Stimulated activated naive CD8-positive, alpha-beta T cell treated with anti-CD3 and anti-CD28 coated beads, Interleukin-15, Interleukin-2, amounts not matched to agents 100 ng/mL and 50 ng/mL, for 24 hours (primary cell): ENCODE measurements at regions not wholly inside any gene's neighbourhood (a gene's known extent, or its start where the extent isn't known, plus 50 kb on each side); places are given as distances from the start of the nearest gene placed in this dataset.
A peak's percentile ranks its signal among the peaks of the same experiment; 100 is the strongest.

Experiments
- H3K27ac Mint-ChIP-seq: one replicate; pipeline ENCODE4 v1.8.0; 2021; ENCODE audit warnings: mild to moderate bottlenecking, mixed read lengths
- H3K27me3 Mint-ChIP-seq: one replicate; pipeline ENCODE4 v1.8.0; 2021; ENCODE audit warnings: mixed read lengths
- H3K36me3 Mint-ChIP-seq: one replicate; pipeline ENCODE4 v1.8.0; 2021; ENCODE audit warnings: low read depth, mixed read lengths
- H3K4me1 Mint-ChIP-seq: one replicate; pipeline ENCODE4 v1.8.0; 2021; ENCODE audit warnings: low read depth, mixed read lengths
- H3K4me3 Mint-ChIP-seq: one replicate; pipeline ENCODE4 v1.8.0; 2021; ENCODE audit warnings: mild to moderate bottlenecking, mixed read lengths
- H3K9me3 Mint-ChIP-seq: one replicate; pipeline ENCODE4 v1.8.0; 2021; ENCODE audit warnings: mixed read lengths

DNA sequence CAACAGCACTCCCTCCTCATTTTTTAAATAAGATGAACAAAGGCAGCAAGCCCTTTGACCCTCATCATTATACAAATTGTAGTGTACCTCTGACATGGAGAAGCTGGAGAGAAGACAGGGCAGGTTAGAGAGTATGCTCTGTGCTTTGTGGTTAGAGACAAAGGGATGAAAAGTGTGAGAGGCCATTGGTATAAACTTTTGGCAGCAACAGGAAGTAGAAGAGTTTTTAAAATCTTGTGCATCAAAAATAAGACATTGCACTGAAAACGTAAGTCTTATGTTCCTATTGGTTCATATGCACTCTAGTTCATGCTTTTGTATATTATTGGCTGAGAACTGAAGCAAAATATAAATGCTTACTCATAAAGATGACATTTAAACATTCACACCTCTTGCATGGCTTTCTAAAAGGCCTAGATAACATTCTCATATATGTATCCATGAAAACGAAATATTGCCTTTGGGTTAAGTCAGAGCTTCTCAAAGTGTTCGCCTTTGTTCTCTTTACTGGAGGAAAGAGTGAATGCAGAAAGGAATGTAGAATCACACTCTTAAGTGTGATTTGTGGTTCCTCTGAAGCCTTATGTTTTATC lies 158.0 kb downstream of the PALM2AKAP2 start:
- peaks cover 5% of the 10 kb centered on the region for H3K9me3 Mint-ChIP-seq
- H3K27ac Mint-ChIP-seq: no peak overlapping the region
- no peaks in the 10 kb centered on the region for H3K27me3 Mint-ChIP-seq
- H3K36me3 Mint-ChIP-seq: no peaks in the 10 kb centered on the region
- H3K4me1 Mint-ChIP-seq: peaks cover 31% of the 10 kb centered on the region
- no peak overlapping the region for H3K4me3 Mint-ChIP-seq

DNA sequence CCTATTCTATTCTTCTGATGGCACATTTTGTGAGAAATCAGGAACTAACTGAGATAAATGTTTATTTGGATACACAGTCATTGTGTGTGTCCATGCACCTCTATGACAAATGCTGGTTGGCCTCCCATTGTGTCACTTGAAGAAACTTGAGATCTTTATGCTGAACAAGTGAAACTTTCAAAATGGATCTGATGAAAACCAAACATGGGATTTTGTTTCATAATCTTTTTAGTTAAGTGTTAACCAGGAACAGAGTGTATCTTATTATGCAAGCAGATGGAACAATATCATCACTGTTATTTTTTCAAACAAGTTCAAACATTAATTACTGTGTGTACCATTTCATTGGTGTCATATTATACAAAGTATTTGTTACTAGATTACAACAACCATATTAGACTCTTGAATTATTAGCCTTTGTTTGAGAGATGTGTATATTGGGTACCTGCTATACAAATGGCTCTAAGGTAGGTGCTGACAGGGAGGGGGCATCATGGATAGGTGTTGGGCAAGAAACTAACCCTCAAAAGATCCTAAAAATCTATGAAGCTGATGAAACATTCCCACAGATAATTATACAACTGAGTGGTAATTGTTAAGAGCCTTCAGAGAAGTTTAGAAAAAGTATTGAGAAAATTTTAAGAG lies 159.8 kb downstream of the PALM2AKAP2 start:
- peaks cover 7% of the 10 kb centered on the region for H3K9me3 Mint-ChIP-seq
- no peak overlapping the region for H3K27ac Mint-ChIP-seq
- H3K27me3 Mint-ChIP-seq: peaks cover 6% of the 10 kb centered on the region
- no peaks in the 10 kb centered on the region for H3K36me3 Mint-ChIP-seq
- peaks cover 23% of the 10 kb centered on the region for H3K4me1 Mint-ChIP-seq
- no peak overlapping the region for H3K4me3 Mint-ChIP-seq

DNA sequence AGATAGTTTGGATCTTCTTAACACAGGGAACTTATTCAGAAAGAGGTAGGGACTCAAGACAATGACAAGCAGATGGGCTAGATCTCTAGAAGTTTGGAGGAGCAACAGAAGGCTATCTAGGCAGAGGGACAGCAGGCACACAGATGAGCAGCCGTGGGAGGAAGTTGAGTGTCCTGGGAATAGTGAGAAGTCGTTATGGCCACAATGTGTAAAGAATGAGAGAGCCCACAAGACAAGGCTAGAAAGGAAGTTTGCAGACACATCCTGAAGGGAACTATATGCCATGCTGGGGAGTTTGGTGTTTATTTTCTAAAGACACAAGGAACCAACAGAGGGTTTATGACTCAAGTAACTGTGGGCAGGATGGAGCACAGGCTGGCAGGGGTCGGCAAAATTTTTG lies 160.6 kb downstream of the PALM2AKAP2 start:
- peaks cover 7% of the 10 kb centered on the region for H3K9me3 Mint-ChIP-seq

DNA sequence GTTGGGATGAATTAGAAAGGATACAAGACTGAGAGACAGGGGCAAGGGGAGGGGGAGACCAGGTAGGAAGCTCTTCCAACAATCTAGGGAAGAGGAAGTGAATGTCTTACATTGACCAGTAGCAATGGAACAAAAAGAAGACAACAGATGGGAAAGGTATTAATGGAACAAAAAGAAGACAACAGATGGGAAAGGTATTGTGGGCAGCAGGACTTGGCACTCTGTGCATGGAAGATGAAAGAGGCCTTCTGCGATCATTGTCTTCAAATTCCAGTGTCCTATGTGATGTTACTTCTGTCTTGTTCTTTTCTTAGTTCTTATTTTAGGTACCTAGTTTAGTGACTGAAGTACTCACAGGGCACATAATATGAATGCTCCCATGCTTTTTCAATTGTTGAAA lies 161.8 kb downstream of the PALM2AKAP2 start:
- Mint-ChIP-seq H3K36me3 (no peaks in the 10 kb centered on the region), H3K27me3 (peaks cover 6% of the 10 kb centered on the region), H3K4me1 (peaks cover 6% of the 10 kb centered on the region), H3K4me3 (no peak overlapping the region), H3K27ac (no peak overlapping the region), H3K9me3 (peaks cover 7% of the 10 kb centered on the region)

More for the DNA sequence above, 160.6 kb downstream of the PALM2AKAP2 start:
- H3K4me1 Mint-ChIP-seq: peaks cover 15% of the 10 kb centered on the region
- no peak overlapping the region for H3K4me3 Mint-ChIP-seq
- no peaks in the 10 kb centered on the region for H3K36me3 Mint-ChIP-seq
- peaks cover 6% of the 10 kb centered on the region for H3K27me3 Mint-ChIP-seq
- no peak overlapping the region for H3K27ac Mint-ChIP-seq

DNA sequence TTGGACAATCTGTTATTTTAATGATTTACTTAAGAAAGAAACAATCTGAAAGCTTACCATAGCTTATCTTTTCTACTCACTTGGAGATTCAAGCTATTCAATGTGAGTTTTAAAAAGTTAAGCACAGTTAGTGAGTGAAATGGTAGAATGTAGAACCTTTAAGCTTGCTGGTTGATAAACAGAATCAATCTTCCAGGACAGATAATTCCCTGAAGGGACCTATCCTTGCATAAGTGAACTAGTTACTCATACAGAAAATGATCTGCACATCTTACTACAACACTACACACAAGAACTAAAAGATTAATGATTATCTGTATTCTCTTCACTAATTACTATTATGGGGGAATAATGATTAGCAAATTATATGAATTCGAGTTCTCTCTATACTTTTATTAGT lies 165.6 kb downstream of the PALM2AKAP2 start:
- Mint-ChIP-seq H3K9me3 (peaks cover 7% of the 10 kb centered on the region), H3K4me3 (no peak overlapping the region), H3K4me1 (peaks cover 4% of the 10 kb centered on the region)

DNA sequence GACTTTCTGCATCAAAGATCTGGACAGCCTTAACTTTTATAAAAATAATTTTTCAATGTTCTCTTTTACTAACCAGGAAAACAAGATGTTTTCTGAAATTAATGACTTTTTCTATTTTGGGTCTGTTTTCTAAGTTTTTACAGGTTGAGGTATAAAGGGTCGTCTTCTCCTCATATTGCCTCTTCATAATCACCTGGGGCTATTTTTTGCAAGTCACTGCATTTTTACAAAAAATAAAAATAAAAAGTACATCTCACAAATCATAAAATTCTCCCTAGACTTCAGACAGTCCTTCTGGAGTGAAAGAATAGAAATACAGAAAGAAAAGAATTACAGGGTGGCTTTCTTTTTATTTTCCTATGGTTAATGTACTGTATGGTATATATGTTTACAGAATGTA lies 168.5 kb downstream of the PALM2AKAP2 start:
- peaks cover 30% of the 10 kb centered on the region for H3K4me1 Mint-ChIP-seq
- no peaks in the 10 kb centered on the region for H3K36me3 Mint-ChIP-seq
- peaks cover 5% of the 10 kb centered on the region for H3K27me3 Mint-ChIP-seq
- H3K4me3 Mint-ChIP-seq: no peak overlapping the region
- H3K27ac Mint-ChIP-seq: no peak overlapping the region
- peaks cover 5% of the 10 kb centered on the region for H3K9me3 Mint-ChIP-seq

More for the DNA sequence above, 165.6 kb downstream of the PALM2AKAP2 start:
- H3K36me3 Mint-ChIP-seq: no peaks in the 10 kb centered on the region
- peaks cover 6% of the 10 kb centered on the region for H3K27me3 Mint-ChIP-seq
- no peak overlapping the region for H3K27ac Mint-ChIP-seq

DNA sequence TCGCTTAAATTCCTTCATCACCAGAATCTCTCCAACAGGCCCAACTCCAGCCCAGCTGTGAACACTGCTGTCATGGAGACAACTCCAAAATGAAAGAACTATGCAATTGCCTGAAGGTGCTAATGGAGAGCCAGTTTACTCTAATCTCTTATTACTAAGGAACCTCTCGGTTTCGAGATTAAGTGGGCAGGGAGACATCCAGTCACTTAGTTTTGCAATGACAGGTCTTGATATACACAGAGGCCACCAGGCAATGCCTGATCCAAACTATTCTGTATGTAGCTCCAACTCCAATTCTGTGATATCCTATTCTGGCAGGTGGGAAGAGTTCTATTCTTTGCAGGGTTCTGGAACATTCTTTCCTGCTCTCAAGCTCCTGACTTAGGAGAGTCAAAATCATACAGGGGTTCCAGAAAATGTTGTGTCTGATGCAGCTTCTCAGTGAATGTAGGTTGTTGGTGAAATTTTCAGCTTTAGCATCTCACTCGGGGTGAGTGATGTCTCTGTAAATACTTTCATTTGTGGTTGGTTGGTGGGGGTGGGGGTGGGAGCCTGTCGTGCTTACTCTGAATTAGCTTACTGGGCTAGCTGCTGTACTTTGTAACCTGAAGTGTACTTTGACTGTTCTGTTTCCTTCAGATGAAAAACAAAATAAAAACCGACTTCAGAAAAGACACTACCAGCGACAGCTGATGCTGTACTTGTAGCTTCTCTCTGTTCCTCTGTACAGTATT lies 170.9 kb downstream of the PALM2AKAP2 start:
- Mint-ChIP-seq H3K27ac (peak overlapping the region; percentile 38), H3K4me1 (peaks cover 36% of the 10 kb centered on the region), H3K9me3 (no peaks in the 10 kb centered on the region), H3K36me3 (no peaks in the 10 kb centered on the region), H3K4me3 (no peak overlapping the region), H3K27me3 (no peaks in the 10 kb centered on the region)

DNA sequence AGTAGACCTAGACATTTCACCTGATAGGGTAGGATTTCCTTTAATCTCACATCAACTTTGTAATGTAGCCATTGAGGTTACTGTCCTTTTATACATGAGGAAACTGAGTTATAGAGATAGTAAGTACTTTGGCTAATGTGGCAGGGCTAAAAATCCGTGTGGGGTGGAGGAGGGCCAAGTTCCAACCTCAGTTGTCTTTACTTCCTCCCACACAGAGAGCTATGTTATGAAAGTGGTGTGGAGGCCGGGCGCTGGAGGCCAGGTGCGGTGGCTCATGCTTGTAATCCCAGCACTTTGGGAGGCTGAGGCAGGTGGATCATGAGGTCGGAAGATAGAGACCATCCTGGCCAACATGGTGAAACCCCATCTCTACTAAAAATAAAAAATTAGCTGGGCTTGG lies 173.3 kb downstream of the PALM2AKAP2 start:
- Mint-ChIP-seq H3K4me3 (no peak overlapping the region), H3K27ac (no peak overlapping the region), H3K9me3 (no peaks in the 10 kb centered on the region), H3K27me3 (peaks cover 2% of the 10 kb centered on the region), H3K36me3 (no peaks in the 10 kb centered on the region), H3K4me1 (peaks cover 36% of the 10 kb centered on the region)

DNA sequence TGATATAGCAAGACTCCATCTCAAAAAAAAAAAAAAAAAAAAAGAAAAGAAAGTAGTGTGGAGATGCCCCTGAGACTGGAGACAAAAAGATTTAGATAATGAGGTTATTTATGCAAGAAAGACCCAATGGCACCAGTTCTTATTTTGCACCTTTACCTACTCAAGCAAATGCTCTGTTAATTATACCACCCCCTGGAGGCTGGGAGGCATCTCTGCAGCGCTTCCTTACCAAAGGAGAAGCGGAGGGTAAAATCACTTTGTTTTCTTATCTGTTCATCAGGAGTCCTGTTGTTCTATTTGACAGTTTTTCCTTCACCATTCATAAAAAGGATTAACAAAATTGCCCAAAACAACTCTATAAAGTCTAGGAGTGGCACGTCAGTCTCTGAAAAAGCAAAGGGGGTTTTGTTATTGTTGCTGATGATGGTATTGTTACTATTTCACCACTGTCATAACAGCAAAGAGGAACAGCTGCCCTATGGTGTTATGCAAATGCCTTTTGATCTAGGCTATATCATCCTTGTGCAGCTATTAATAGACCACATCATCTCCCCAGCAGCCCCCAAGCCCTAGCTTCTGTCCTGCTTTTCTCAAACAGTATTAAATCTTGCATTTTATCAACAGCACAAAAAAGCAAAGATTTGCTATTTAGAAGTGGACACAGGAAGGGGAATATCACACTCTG lies 174.0 kb downstream of the PALM2AKAP2 start:
- H3K4me3 Mint-ChIP-seq: no peak overlapping the region
- peaks cover 36% of the 10 kb centered on the region for H3K4me1 Mint-ChIP-seq
- H3K27ac Mint-ChIP-seq: no peak overlapping the region
- no peaks in the 10 kb centered on the region for H3K36me3 Mint-ChIP-seq
- H3K27me3 Mint-ChIP-seq: peaks cover 6% of the 10 kb centered on the region
- H3K9me3 Mint-ChIP-seq: no peaks in the 10 kb centered on the region

DNA sequence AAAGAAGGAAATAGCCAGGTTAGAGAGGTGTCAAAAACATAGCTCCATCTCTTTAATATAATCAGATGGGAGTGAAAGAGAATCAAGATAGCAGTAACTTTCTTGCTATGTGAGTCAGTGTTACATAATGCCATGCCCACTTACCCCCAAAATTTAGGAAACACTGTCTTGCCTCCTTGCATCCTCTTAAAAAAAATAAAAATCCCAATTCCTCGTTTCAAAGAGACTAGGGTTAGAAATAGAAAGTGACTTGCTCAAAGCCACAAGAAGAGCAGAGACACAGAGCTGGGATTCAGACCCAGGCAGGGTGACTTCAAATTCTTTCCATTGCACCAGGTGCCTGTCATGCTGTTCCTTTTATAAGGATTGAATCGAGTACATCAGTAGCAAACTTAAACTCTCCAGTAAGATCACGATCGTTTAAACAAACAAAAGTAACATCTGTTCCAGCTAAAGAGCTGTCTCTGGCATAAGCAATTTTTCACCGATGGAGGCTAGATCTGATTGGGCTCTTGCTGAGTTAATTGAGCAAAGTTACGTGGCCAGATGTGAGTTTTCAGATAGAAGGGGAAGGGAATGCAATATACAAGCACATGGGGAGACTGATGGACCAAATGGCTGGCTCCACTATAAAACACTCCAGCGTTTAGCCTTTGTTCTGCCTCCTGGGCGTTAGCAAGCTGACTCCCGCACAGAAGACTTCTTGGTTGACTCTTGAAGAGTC lies 176.9 kb downstream of the PALM2AKAP2 start:
- no peak overlapping the region for H3K27ac Mint-ChIP-seq

DNA sequence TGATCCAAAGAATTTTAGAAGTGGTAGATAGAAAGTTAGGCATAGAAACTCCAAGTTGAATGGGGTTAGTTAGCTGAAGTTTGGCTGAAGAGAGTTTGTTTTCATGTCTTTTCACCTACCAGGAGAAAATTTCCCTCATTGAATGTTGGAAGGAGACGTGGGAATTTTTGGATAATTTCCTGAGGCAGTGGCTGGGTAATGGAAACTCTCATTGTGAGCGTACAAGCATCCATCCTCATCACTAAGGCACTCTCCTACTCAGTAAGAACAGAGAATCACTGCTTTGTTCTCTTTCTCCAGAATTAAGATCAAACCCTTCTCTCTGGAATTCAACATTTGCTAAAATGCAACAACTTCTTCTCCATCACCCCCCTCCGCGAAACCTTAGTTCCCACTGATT lies 179.7 kb downstream of the PALM2AKAP2 start:
- no peaks in the 10 kb centered on the region for H3K36me3 Mint-ChIP-seq
- H3K4me3 Mint-ChIP-seq: no peak overlapping the region
- H3K9me3 Mint-ChIP-seq: no peaks in the 10 kb centered on the region
- peaks cover 11% of the 10 kb centered on the region for H3K4me1 Mint-ChIP-seq
- no peak overlapping the region for H3K27ac Mint-ChIP-seq
- peaks cover 6% of the 10 kb centered on the region for H3K27me3 Mint-ChIP-seq

More for the DNA sequence above, 176.9 kb downstream of the PALM2AKAP2 start:
- no peaks in the 10 kb centered on the region for H3K36me3 Mint-ChIP-seq
- peaks cover 27% of the 10 kb centered on the region for H3K4me1 Mint-ChIP-seq
- H3K9me3 Mint-ChIP-seq: no peaks in the 10 kb centered on the region
- H3K4me3 Mint-ChIP-seq: no peak overlapping the region
- H3K27me3 Mint-ChIP-seq: peaks cover 6% of the 10 kb centered on the region

DNA sequence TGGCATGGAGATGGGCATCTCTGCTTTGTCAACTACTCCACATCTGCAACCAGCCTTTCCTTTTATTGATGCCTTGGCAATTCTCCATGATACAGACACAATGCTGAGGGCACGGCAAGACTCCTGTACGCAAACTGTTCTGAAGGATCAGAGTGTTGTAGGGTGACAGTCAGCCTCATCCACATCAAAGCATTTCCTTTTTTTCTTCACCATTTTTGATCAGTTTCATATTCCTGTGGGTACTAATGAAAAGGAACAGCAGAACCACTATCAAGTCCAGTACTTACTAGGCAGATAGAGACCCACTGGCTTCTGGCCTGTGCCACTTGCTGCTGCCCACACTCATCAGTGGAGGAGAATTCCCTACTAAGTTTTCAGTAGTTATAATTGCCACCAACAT lies 181.6 kb downstream of the PALM2AKAP2 start:
- Mint-ChIP-seq H3K27me3 (peaks cover 11% of the 10 kb centered on the region), H3K4me3 (no peak overlapping the region), H3K4me1 (peaks cover 19% of the 10 kb centered on the region), H3K36me3 (no peaks in the 10 kb centered on the region), H3K9me3 (peaks cover 4% of the 10 kb centered on the region), H3K27ac (no peak overlapping the region)

DNA sequence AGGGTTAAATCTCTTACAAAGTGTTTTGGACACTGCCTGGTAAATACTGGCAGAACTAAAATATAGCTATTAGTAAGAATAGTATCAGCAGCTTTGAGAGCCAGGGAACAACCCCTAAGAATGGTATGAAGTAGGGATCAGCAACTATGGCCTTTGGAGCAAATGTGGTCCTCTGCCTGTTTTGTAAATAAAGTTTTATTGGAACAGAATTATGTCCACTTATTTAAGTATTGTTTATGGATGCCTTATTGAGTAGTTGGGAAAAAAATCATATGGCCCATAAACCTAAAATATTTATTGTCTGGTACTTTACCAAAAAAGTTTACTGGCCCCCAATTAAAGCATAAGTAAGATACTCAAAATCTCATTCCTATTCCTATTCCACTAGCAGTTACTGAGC lies 182.2 kb downstream of the PALM2AKAP2 start:
- peaks cover 25% of the 10 kb centered on the region for H3K4me1 Mint-ChIP-seq
- H3K27me3 Mint-ChIP-seq: peaks cover 11% of the 10 kb centered on the region
- H3K36me3 Mint-ChIP-seq: no peaks in the 10 kb centered on the region
- no peak overlapping the region for H3K4me3 Mint-ChIP-seq
- H3K27ac Mint-ChIP-seq: no peak overlapping the region
- H3K9me3 Mint-ChIP-seq: peaks cover 4% of the 10 kb centered on the region

DNA sequence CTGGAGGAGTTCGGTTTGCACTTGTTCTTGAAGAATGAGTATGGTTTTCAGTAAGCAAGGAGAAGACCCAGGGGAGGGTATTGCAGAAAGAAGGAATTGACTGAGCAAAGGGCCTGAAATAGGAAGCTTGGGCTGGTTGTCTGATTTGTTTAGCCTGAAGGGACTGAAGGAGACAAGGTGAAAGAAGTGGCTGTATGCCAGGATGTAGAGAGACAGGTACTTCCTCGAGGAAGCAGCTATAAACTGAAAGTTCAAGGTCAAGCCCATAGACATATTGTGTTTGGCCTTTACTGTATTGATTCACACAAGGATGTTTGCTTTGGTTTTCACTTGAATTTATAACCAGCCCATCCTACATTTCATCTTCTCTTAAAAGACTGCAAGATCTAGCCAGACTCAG lies 183.1 kb downstream of the PALM2AKAP2 start:
- H3K27ac Mint-ChIP-seq: no peak overlapping the region
- peaks cover 7% of the 10 kb centered on the region for H3K9me3 Mint-ChIP-seq
- peaks cover 34% of the 10 kb centered on the region for H3K4me1 Mint-ChIP-seq

More for the DNA sequence above, 183.1 kb downstream of the PALM2AKAP2 start:
- Mint-ChIP-seq H3K36me3 (no peaks in the 10 kb centered on the region), H3K27me3 (peaks cover 11% of the 10 kb centered on the region), H3K4me3 (no peak overlapping the region)
